Stimulated activated CD4-positive, alpha-beta T cell treated with anti-CD3 and anti-CD28 coated beads, Interleukin-15, amount 100 ng/mL, for 24 hours (primary cell): ENCODE measurements at regions not wholly inside any gene's neighbourhood (a gene's known extent, or its start where the extent isn't known, plus 50 kb on each side); places are given as distances from the start of the nearest gene placed in this dataset.

Experiments used
- DNase-seq: peaks from one replicate; pipeline ENCODE4 v3.0.0-alpha.2; 2020

DNA sequence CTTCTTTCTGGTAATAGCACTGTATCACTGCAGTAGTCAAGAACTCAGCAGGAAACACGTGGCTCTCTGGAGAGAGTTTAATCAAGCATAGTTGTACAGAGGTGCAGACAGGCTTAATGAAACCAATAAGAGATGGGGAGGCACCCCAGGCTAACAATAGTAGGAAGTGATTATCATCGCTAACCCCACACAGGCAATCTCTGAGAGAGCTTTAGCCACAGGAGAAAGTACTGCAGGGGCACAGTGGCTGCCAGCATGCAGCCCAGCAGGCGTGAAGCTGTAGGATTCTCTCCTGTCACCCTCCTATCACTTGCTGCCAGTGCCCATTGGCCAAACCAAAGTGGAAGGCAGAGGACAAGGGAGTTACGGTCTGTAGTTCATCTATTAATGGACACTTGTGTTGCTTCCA is 450.0 kb upstream of the RASGEF1B start:
- no peak for DNase-seq

DNA sequence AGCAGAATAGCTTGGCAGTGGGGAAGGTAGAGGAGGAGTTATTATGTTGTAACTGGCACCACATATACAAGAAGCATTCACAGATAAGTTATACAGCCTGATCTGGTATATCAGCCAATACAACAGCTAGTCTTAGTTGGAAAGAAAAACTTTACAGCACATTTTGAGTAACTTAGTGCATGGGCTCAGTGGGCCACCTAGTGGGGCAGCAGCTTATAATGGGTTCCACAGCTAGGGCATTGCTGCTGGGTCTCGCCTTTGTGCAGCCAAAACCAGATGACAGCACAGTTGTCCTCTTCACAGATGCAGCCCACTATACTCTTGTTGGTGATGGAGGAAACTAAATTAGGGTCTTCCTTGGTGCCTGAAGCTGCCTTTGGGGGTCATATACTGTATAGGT is 448.1 kb upstream of the RASGEF1B start:
- DNase-seq, result peak; percentile 9

- no peak for DNase-seq
Measured at GRCh38 chr4:81919223-81919622, 447.5 kb upstream of the RASGEF1B start.

- DNase-seq, result no peak
Measured at GRCh38 chr4:81915430-81915829, 443.7 kb upstream of the RASGEF1B start.

DNA sequence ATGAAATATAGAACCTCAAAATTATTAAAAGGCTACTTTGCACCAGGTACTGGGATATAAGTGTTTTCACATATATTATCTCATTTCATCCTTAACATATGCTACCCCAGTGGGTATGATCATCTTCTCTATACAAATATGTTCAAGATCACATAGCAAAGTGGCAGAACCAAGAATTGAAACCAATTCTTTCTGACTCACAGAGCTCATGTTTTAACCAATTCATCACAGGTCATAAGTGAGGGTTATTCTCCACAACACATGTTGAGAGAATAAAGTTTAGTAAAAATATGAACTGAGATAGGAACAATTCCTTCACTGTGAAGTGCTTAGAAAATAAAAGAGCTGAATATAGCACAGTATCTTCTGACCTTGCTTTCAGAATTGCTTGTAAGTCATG is 442.9 kb upstream of the RASGEF1B start:
- DNase-seq, result no peak

DNA sequence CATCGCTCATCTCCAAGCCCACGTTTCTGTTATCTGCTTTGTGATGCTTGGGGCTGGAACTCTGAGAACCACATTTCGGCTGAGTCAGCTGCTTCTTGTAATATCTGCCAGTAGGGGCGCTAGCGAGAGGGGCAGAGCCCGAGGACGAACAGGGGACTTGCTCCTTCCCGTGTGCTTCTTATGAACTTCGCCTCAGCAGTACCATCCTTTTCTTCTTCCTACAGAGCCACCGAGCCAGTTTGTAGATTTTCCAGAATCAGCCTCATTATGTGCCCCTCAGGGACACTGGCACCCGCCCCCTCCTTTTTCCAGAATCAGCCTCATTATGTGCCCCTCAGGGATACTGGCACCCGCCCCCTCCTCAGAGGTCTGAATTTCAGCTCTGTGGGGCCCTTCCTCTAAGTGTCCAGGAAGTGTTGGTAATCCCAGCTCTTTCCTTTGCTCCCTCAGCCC is 441.7 kb upstream of the RASGEF1B start:
- peak; percentile 69 for DNase-seq

GRCh38 chr4:81912376-81913030 is 440.8 kb upstream of the RASGEF1B start:
- no peak for DNase-seq

- no peak for DNase-seq
Measured at GRCh38 chr4:81906905-81907304, 435.2 kb upstream of the RASGEF1B start.

GRCh38 chr4:81905971-81906370 is 434.3 kb upstream of the RASGEF1B start:
- DNase-seq, result no peak

DNA sequence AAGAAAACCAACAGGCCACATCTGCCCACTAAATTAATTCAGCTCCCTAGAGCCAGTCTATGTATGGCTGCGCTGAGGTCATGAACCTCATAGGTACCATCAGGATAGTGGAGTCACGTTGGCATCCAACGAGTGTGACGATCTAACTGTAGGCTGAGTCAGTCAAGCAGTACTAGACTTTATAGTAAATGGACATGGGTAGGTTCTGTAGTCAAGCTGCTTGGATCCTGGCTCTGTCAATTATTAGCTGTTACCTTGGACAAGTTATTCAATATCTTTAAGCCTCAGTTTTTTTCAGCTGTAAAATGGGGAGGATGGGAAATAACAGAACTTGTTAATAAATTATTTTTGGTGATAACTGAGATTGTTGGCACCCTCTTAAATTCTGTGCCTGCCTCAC is 432.4 kb upstream of the RASGEF1B start:
- no peak for DNase-seq

DNA sequence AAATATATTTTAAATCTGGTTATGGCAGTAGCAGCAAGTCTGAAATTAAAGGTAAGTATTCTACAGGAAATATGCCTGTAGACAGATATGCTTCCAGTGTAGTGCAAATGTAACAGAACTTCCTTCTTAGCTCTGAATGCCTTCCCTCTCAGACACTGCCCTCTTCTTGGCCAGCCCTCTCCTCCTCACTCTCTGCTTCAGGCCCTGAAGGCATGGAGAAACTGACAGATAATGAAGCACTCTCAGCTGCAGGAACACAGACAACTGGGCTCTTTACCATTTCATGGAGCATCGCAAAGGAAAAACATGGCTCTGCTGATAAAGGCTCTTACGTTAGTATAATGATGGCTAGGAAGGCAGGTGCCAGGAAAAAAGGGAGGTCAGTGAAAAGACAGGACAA is 431.5 kb upstream of the RASGEF1B start:
- DNase-seq, result no peak

DNA sequence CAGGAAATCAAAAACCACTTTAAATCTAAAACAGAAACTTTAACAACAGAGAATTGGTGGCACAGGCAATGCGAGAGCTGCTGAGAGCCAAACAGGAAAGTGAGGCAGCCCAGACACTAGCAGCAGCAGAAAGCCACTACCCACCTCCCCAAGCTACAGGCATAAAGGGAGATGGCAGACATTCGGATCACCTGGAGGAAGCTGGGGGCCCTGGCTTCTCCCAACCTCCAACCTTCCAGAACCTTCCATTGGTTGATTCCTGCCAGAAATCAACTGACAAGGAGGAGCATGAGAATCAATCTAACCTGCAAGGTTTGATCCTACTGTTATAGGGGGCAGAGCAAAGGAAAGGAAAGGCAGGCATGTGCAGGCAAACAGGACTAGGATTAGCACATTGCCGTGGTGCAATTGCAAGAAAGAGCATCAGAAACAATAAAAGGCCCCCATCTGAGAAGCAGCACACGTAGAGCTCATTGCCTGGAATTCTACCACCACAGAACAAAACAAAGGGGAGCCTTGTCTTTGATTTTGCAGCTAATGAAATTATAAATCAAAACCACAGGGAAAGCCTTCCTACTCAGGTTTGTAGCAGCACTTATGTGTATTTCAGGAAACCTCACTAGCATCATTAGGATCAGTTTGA is 427.3 kb upstream of the RASGEF1B start:
- no peak for DNase-seq

DNA sequence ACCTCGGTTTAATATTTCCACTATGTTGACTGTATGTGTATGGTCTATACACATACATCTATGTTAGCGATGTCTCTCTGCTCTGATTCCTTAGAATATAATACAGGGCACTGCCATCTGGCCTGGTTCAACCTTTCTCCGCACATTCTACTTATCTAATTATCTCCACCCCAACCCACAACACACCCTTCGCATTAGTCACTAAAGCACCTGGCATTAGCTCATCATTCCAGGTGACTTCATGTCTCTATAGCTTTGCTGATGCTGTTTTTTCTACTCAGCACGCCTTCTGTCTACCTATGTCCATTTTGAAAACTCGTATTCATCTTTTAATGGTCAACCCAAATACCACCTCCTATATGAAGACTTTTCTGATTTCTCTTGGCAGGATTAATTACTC is 425.2 kb upstream of the RASGEF1B start:
- no peak for DNase-seq

DNA sequence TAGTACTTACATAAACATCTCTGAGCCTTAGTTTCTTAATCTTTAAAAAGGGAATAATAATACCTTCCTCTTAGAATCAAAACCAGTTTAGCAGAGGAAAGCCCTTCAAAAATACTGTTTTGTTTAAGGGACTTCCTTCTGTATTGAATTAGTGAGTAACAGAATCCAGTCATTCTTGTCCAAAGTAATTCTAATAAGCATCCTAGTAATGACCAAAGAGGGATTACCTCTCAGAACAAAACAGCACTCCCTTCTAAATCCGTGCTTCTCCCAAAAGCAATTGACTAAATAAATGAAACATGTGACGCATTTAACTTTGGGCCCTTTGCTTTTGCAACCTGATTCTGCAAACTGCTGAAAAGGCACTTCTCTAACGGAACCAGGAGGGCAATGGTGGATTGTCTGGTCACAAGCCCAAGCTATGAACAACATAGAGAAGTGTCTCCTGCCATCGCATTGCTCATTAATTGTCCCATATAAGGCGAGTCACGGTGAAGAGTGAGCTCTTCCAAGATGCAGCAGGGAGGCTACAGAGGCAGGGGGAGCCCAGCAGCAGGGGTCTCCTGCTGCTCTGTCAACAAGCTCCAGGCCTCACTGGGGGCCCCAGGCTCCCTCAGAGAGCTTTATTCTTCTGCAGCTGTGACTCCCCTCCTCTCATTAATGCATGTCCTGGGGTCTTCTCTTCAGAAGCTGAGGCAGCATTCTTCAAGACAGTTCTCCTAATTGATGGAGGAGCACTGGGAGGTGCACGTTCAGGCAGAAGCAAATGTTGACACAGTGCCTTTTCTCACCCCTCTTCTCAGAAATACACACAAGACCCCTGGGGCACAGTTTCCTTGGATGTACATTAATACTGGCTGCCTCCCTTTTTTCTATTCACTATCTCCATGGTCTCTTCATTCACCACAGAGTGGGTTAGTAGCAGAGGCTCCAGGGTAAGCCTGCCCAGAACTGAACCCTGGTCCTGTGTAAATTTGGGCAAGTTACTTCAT is 419.6 kb upstream of the RASGEF1B start:
- DNase-seq, result no peak

DNA sequence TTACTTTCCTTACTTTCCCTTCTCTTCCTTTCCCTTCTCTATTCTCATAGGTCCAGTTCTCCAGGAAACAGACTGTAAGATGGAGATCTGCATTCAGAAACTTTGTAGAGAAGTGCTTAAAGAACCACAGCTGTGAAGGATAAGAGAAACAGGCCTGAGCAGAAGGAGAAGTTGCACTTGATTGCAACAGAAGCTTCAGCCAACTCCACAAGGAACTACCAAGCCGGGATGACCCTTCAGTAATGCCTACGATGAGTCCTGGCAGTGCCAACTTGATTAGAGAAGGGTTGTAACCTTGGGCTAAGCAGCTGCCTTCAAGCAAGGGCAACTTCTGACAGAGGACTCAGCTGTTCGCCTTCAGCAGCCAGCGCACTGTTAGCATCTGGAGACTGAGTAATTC is 413.3 kb upstream of the RASGEF1B start:
- no peak for DNase-seq

GRCh38 chr4:81883530-81884450 is 412.1 kb upstream of the RASGEF1B start:
- no peak for DNase-seq

DNA sequence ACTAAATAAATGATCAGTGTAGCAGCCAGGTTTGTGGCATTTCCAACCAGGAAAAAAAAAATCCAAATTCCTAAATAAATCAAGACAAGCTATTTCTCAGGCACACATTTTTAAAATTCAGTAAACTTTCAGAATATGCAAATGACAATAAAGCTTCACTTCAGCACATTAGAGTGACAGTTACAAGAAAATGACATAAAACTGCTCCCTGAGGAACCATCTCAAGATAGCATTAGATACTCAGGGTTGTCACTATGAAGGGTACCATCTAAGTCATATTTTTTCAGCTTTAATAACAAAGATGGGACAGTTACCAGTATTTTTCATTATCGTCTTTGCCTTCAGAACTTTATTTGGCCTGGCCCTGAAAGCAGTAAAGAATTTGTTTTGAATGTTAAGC is 411.3 kb upstream of the RASGEF1B start:
- no peak for DNase-seq

- DNase-seq, result no peak
Measured at GRCh38 chr4:81881855-81882621, 410.3 kb upstream of the RASGEF1B start.

DNA sequence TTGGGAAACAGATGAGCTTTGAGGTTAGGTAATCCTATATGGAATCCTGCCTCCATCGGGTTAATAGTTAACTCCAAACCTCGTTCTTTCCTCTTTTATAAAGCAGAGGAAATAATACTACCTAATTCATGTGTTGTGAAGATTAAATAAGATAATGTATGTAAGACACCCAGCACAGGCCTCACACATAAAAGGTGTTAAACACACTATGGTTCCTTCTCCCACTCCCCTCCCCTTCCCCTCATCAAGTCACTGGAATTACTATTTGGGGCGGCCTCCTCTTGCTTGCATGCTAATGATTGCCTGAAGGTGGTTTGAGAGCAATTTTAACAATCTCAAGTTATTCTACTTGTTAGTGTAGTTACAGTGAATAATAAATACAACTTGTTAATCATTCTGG is 404.4 kb upstream of the RASGEF1B start:
- no peak for DNase-seq

- no peak for DNase-seq
Measured at GRCh38 chr4:81874661-81875515, 403.2 kb upstream of the RASGEF1B start.

GRCh38 chr4:81870275-81870674 is 398.6 kb upstream of the RASGEF1B start:
- DNase-seq, result no peak
